ENCODE measurements at regions not wholly inside any gene's neighbourhood (a gene's known extent, or its start where the extent isn't known, plus 50 kb on each side); places are given as distances from the start of the nearest gene placed in this dataset.

- TF ChIP-seq EZH2 (IDR thresholded peaks at IDR 0.05; ENCODE audit: borderline replicate concordance, low read depth, low read length, severe bottlenecking) (no peak), CTCF (IDR thresholded peaks at IDR 0.05; ENCODE audit: borderline replicate concordance, extremely low read depth, low read length, poor library complexity, severe bottlenecking) (no peak)
Observed at GRCh38 chr10:123562387-123562786, 103.8 kb upstream of the GPR26 start.

Data from DND-41 (cell line).